HEK293 (cell line): ENCODE measurements at regions not wholly inside any gene's neighbourhood (a gene's known extent, or its start where the extent isn't known, plus 50 kb on each side); places are given as distances from the start of the nearest gene placed in this dataset.

Experiments used
- CTCF ChIP-seq: fragments of 450-650 bp; formaldehyde crosslinking; IDR thresholded peaks from 2 replicates; pipeline ENCODE4 v1.5.1; 2016; ENCODE audit warnings: missing biosample characterization, missing genetic modification characterization
- KLF9 ChIP-seq: fragments of 450-650 bp; formaldehyde crosslinking; IDR thresholded peaks from 2 replicates; pipeline ENCODE4 v1.5.1; 2016; ENCODE audit warnings: missing biosample characterization, missing genetic modification characterization, low read depth
- MYNN ChIP-seq: fragments of 450-650 bp; formaldehyde crosslinking; IDR thresholded peaks from 2 replicates; pipeline ENCODE4 v1.5.1; 2016; ENCODE audit warnings: missing biosample characterization, missing genetic modification characterization, borderline replicate concordance
- PATZ1 ChIP-seq: fragments of 450-650 bp; formaldehyde crosslinking; IDR thresholded peaks from 2 replicates; pipeline ENCODE4 v1.5.1; 2016; ENCODE audit warnings: missing biosample characterization, missing genetic modification characterization
- ZBTB20 ChIP-seq: fragments of 450-650 bp; formaldehyde crosslinking; IDR thresholded peaks from 2 replicates; pipeline ENCODE4 v1.5.1; 2016; ENCODE audit warnings: missing biosample characterization, missing genetic modification characterization
- ZBTB44 ChIP-seq: fragments of 450-650 bp; IDR thresholded peaks from 2 replicates; pipeline ENCODE4 v1.5.1; 2018; ENCODE audit warnings: missing biosample characterization, mild to moderate bottlenecking, missing genetic modification characterization
- ZBTB7A ChIP-seq: fragments of 450-650 bp; formaldehyde crosslinking; IDR thresholded peaks from 2 replicates; pipeline ENCODE4 v1.5.1; 2016; ENCODE audit warnings: low read depth, missing biosample characterization, missing genetic modification characterization
- ZNF26 ChIP-seq: fragments of 450-650 bp; formaldehyde crosslinking; IDR thresholded peaks from 2 replicates; pipeline ENCODE4 v1.5.1; 2016; ENCODE audit warnings: missing biosample characterization, missing genetic modification characterization
- ZNF274 ChIP-seq, 2 experiments: fragments of 200-500 bp in 1 of 2; fragments of 450-650 bp in 1 of 2; sonication (Bioruptor generic) in 1 of 2; formaldehyde crosslinking in 1 of 2; IDR thresholded peaks; 2 replicates each; pipeline versions ENCODE4 v1.5.1 to v1.6.1; 2014 to 2016; ENCODE audit warnings: borderline replicate concordance in 1 of 2, inconsistent platforms in 1 of 2, low read length in 1 of 2, missing biosample characterization in 1 of 2, missing genetic modification characterization in 1 of 2
- ZNF394 ChIP-seq: fragments of 450-650 bp; formaldehyde crosslinking; IDR thresholded peaks from 2 replicates; pipeline ENCODE4 v1.5.1; 2016; ENCODE audit warnings: missing biosample characterization, missing genetic modification characterization, mild to moderate bottlenecking, moderate library complexity, borderline replicate concordance
- ZNF398 ChIP-seq: fragments of 450-650 bp; formaldehyde crosslinking; IDR thresholded peaks from 2 replicates; pipeline ENCODE4 v1.5.1; 2017; ENCODE audit warnings: missing biosample characterization, missing genetic modification characterization
- ZNF624 ChIP-seq: fragments of 450-650 bp; formaldehyde crosslinking; IDR thresholded peaks from 2 replicates; pipeline ENCODE4 v1.5.1; 2017; ENCODE audit warnings: missing biosample characterization, missing genetic modification characterization
- ZSCAN5A ChIP-seq: fragments of 450-650 bp; formaldehyde crosslinking; IDR thresholded peaks from 2 replicates; pipeline ENCODE4 v1.5.1; 2016; ENCODE audit warnings: missing biosample characterization, missing genetic modification characterization

- TF ChIP-seq MYNN (tag by site-specific recombination) (no peak), ZSCAN5A (no peak), PATZ1 (tag by site-specific recombination) (no peak), CTCF (no peak), ZNF274 (IDR thresholded peaks at IDR 0.05; ENCODE audit: low read length) (no peak), ZNF274 (tag by site-specific recombination; IDR thresholded peaks at IDR 0.05; ENCODE audit: borderline replicate concordance) (no peak), KLF9 (tag by site-specific recombination) (no peak), ZNF398 (no peak), ZBTB44 (tag by site-specific recombination) (no peak), ZNF26 (tag by site-specific recombination) (no peak), ZBTB7A (tag by site-specific recombination) (no peak), ZNF394 (tag by site-specific recombination) (no peak), ZBTB20 (tag by site-specific recombination) (no peak), ZNF624 (tag by site-specific recombination) (no peak)
Measured at GRCh38 chr20:51281521-51281920, 258.6 kb upstream of the KCNG1 start.
